ENCODE measurements at regions not wholly inside any gene's neighbourhood (a gene's known extent, or its start where the extent isn't known, plus 50 kb on each side); places are given as distances from the start of the nearest gene placed in this dataset.

- no peak for TF ChIP-seq POLR2A (IDR thresholded peaks at IDR 0.05)
- TF ChIP-seq CTCF (IDR thresholded peaks at IDR 0.05) = no peak
Measured at GRCh38 chr11:26830757-26831156, 108.9 kb upstream of the SLC5A12 start.

Measured in body of pancreas (tissue), 4 donors.